ENCODE measurements at regions not wholly inside any gene's neighbourhood (a gene's known extent, or its start where the extent isn't known, plus 50 kb on each side); places are given as distances from the start of the nearest gene placed in this dataset.

- H3K9ac ChIP-seq (ENCODE audit: low read length) = no peak overlapping the region
- no peak overlapping the region for H2AFZ ChIP-seq (ENCODE audit: low read depth, low read length, severe bottlenecking)
- no peaks in the 10 kb centered on the region for H3K9me3 ChIP-seq (ENCODE audit: insufficient read depth, low read length)
- TF ChIP-seq CTCF (IDR thresholded peaks at IDR 0.05; ENCODE audit: insufficient read depth, low read length, poor library complexity, severe bottlenecking) = no peak
- no peak for TF ChIP-seq EZH2phosphoT487 (conservative IDR thresholded peaks at IDR 0.05; ENCODE audit: low read length)
- no peak overlapping the region for H3K27ac ChIP-seq (ENCODE audit: low read depth, low read length)
- no peak overlapping the region for H3K4me2 ChIP-seq (ENCODE audit: low read depth, low read length, poor library complexity, severe bottlenecking)
- H3K79me2 ChIP-seq (ENCODE audit: insufficient read depth, low read length) = no peaks in the 10 kb centered on the region
- no peaks in the 10 kb centered on the region for H4K20me1 ChIP-seq (ENCODE audit: low read depth, low read length)
- H3K9me2 ChIP-seq (replicated peaks; ENCODE audit: insufficient read depth, low read length) = no peaks in the 10 kb centered on the region
- no peaks in the 10 kb centered on the region for H3K27me3 ChIP-seq (ENCODE audit: low read length)
- no peak overlapping the region for H3K4me3 ChIP-seq (ENCODE audit: insufficient read depth, low read length, poor library complexity, severe bottlenecking)
- no peaks in the 10 kb centered on the region for H3K36me3 ChIP-seq (ENCODE audit: low read length)
- H3F3A ChIP-seq (ENCODE audit: insufficient read depth) = no peaks in the 10 kb centered on the region
Measured at GRCh38 chr16:60744198-60744597, 1292.0 kb downstream of the CDH8 start.

GRCh38 chr16:60741810-60742209 lies 1294.4 kb downstream of the CDH8 start:
- no peak overlapping the region for H3K9ac ChIP-seq (ENCODE audit: low read length)
- H2AFZ ChIP-seq (ENCODE audit: low read depth, low read length, severe bottlenecking) = no peak overlapping the region
- H3K27ac ChIP-seq (ENCODE audit: low read depth, low read length) = no peak overlapping the region
- H3K9me3 ChIP-seq (ENCODE audit: insufficient read depth, low read length) = no peaks in the 10 kb centered on the region
- H3K4me3 ChIP-seq (ENCODE audit: insufficient read depth, low read length, poor library complexity, severe bottlenecking) = no peak overlapping the region
- no peak overlapping the region for H3K4me2 ChIP-seq (ENCODE audit: low read depth, low read length, poor library complexity, severe bottlenecking)
- H3K27me3 ChIP-seq (ENCODE audit: low read length) = no peaks in the 10 kb centered on the region
- no peaks in the 10 kb centered on the region for H3F3A ChIP-seq (ENCODE audit: insufficient read depth)
- no peaks in the 10 kb centered on the region for H3K36me3 ChIP-seq (ENCODE audit: low read length)
- no peaks in the 10 kb centered on the region for H3K9me2 ChIP-seq (replicated peaks; ENCODE audit: insufficient read depth, low read length)
- no peak for TF ChIP-seq CTCF (IDR thresholded peaks at IDR 0.05; ENCODE audit: insufficient read depth, low read length, poor library complexity, severe bottlenecking)
- TF ChIP-seq EZH2phosphoT487 (conservative IDR thresholded peaks at IDR 0.05; ENCODE audit: low read length) = no peak
- H4K20me1 ChIP-seq (ENCODE audit: low read depth, low read length) = no peaks in the 10 kb centered on the region
- H3K79me2 ChIP-seq (ENCODE audit: insufficient read depth, low read length) = no peaks in the 10 kb centered on the region

- no peaks in the 10 kb centered on the region for H3K36me3 ChIP-seq (ENCODE audit: low read length)
- H3K4me3 ChIP-seq (ENCODE audit: insufficient read depth, low read length, poor library complexity, severe bottlenecking) = no peak overlapping the region
- no peaks in the 10 kb centered on the region for H3K27me3 ChIP-seq (ENCODE audit: low read length)
- H3F3A ChIP-seq (ENCODE audit: insufficient read depth) = no peaks in the 10 kb centered on the region
- H4K20me1 ChIP-seq (ENCODE audit: low read depth, low read length) = no peaks in the 10 kb centered on the region
- no peak overlapping the region for H3K27ac ChIP-seq (ENCODE audit: low read depth, low read length)
- TF ChIP-seq CTCF (IDR thresholded peaks at IDR 0.05; ENCODE audit: insufficient read depth, low read length, poor library complexity, severe bottlenecking) (no peak), EZH2phosphoT487 (conservative IDR thresholded peaks at IDR 0.05; ENCODE audit: low read length) (no peak)
- H3K9me2 ChIP-seq (replicated peaks; ENCODE audit: insufficient read depth, low read length) = no peaks in the 10 kb centered on the region
- H2AFZ ChIP-seq (ENCODE audit: low read depth, low read length, severe bottlenecking) = no peak overlapping the region
- H3K9me3 ChIP-seq (ENCODE audit: insufficient read depth, low read length) = no peaks in the 10 kb centered on the region
- H3K9ac ChIP-seq (ENCODE audit: low read length) = no peak overlapping the region
- H3K79me2 ChIP-seq (ENCODE audit: insufficient read depth, low read length) = no peaks in the 10 kb centered on the region
- no peak overlapping the region for H3K4me2 ChIP-seq (ENCODE audit: low read depth, low read length, poor library complexity, severe bottlenecking)
Measured at GRCh38 chr16:60739737-60740683, 1296.2 kb downstream of the CDH8 start.

All from SU-DHL-6 (cell line).